HepG2 (cell line): ENCODE measurements at regions not wholly inside any gene's neighbourhood (a gene's known extent, or its start where the extent isn't known, plus 50 kb on each side); places are given as distances from the start of the nearest gene placed in this dataset.

Experiments
- ARNTL ChIP-seq: sonication (generic); formaldehyde crosslinking; IDR thresholded peaks from 2 replicates; pipeline ENCODE4 v1.4.0; 2020; ENCODE audit warnings: mild to moderate bottlenecking, missing genetic modification reagents
- ATAD3A ChIP-seq: sonication (generic); formaldehyde crosslinking; IDR thresholded peaks from 2 replicates; pipeline ENCODE4 v1.4.0; 2020; ENCODE audit warnings: missing genetic modification reagents
- CC2D1A ChIP-seq: sonication (generic); formaldehyde crosslinking; IDR thresholded peaks from 2 replicates; pipeline ENCODE4 v1.8.1; 2023; ENCODE audit warnings: mild to moderate bottlenecking, missing genetic modification reagents
- CREM ChIP-seq, 2 experiments: sonication (generic) in 1 of 2; formaldehyde crosslinking in 1 of 2; IDR thresholded peaks; 2 replicates each; pipeline versions ENCODE4 v1.4.0 to v1.6.1; 2016 to 2020; ENCODE audit warnings: antibody characterized with exemption in 1 of 2, mild to moderate bottlenecking in 1 of 2, missing genetic modification reagents in 1 of 2
- DDIT3 ChIP-seq: sonication (generic); formaldehyde crosslinking; IDR thresholded peaks from 2 replicates; pipeline ENCODE4 v1.4.0; 2020; ENCODE audit warnings: mild to moderate bottlenecking, missing genetic modification reagents
- ESRRA ChIP-seq: sonication (generic); formaldehyde crosslinking; IDR thresholded peaks from 2 replicates; pipeline ENCODE4 v1.5.1; 2020; ENCODE audit warnings: mild to moderate bottlenecking, low read depth, missing genetic modification reagents
- FOXO1 ChIP-seq: sonication (generic); formaldehyde crosslinking; IDR thresholded peaks from 2 replicates; pipeline ENCODE4 v1.4.0; 2020; ENCODE audit warnings: missing genetic modification reagents
- HES4 ChIP-seq: sonication (generic); formaldehyde crosslinking; IDR thresholded peaks from 2 replicates; pipeline ENCODE4 v1.9.0; 2021; ENCODE audit warnings: mild to moderate bottlenecking, missing genetic modification reagents, borderline replicate concordance
- HINFP ChIP-seq: sonication (generic); formaldehyde crosslinking; IDR thresholded peaks from 2 replicates; pipeline ENCODE4 v1.4.0; 2020; ENCODE audit warnings: low read depth, mild to moderate bottlenecking, missing genetic modification reagents
- JUN ChIP-seq: sonication (generic); formaldehyde crosslinking; IDR thresholded peaks from 2 replicates; pipeline ENCODE4 v1.4.0; 2020; ENCODE audit warnings: mild to moderate bottlenecking, missing genetic modification reagents
- JUNB ChIP-seq: sonication (generic); formaldehyde crosslinking; IDR thresholded peaks from 2 replicates; pipeline ENCODE4 v1.8.0; 2022; ENCODE audit warnings: missing genetic modification reagents, mild to moderate bottlenecking, borderline replicate concordance
- KLF15 ChIP-seq: sonication (generic); formaldehyde crosslinking; IDR thresholded peaks from 2 replicates; pipeline ENCODE4 v1.8.1; 2023; ENCODE audit warnings: borderline replicate concordance, mild to moderate bottlenecking, inconsistent platforms, missing genetic modification reagents, mixed read lengths
- MAZ ChIP-seq, 2 experiments: sonication (generic) in 1 of 2; formaldehyde crosslinking in 1 of 2; IDR thresholded peaks; 2 replicates each; pipeline versions ENCODE4 v1.5.0 to v1.6.1; 2012 to 2020; ENCODE audit warnings: low read depth in 2 of 2, mild to moderate bottlenecking in 2 of 2, borderline replicate concordance in 1 of 2, improper control_type of control experiment in 1 of 2, low read length in 1 of 2, missing genetic modification reagents in 1 of 2, moderate library complexity in 1 of 2
- POLR2AphosphoS5 ChIP-seq: IDR thresholded peaks from 2 replicates; pipeline ENCODE4 v1.6.1; 2012; ENCODE audit warnings: low read depth, low read length
- RAD21 ChIP-seq: fragments of 450-650 bp; formaldehyde crosslinking; IDR thresholded peaks from 2 replicates; pipeline ENCODE4 v1.5.0; 2020; ENCODE audit warnings: mild to moderate bottlenecking
- RFX1 ChIP-seq: fragments of 450-650 bp; IDR thresholded peaks from 2 replicates; pipeline ENCODE4 v1.6.1; 2017
- SNAI1 ChIP-seq: sonication (generic); formaldehyde crosslinking; IDR thresholded peaks from 2 replicates; pipeline ENCODE4 v1.5.0; 2020; ENCODE audit warnings: mild to moderate bottlenecking, missing genetic modification reagents, borderline replicate concordance
- ZMYM3 ChIP-seq: sonication (generic); formaldehyde crosslinking; IDR thresholded peaks from 2 replicates; pipeline ENCODE4 v1.5.1; 2020; ENCODE audit warnings: mild to moderate bottlenecking, missing genetic modification reagents
- ZNF232 ChIP-seq: sonication (generic); formaldehyde crosslinking; IDR thresholded peaks from 2 replicates; pipeline ENCODE4 v1.4.0; 2020; ENCODE audit warnings: missing genetic modification reagents, borderline replicate concordance
- ZNF501 ChIP-seq: sonication (generic); formaldehyde crosslinking; IDR thresholded peaks from 2 replicates; pipeline ENCODE4 v1.5.1; 2020; ENCODE audit warnings: mild to moderate bottlenecking, moderate library complexity, missing genetic modification reagents
- ZNF629 ChIP-seq: sonication (generic); formaldehyde crosslinking; conservative IDR thresholded peaks from 2 replicates; pipeline ENCODE4 v1.5.0; 2020; ENCODE audit warnings: missing genetic modification reagents
- TF ChIP-seq, protein P1 (sequence below): sonication (generic); formaldehyde crosslinking; IDR thresholded peaks from 2 replicates; pipeline ENCODE4 v1.4.0; 2020; ENCODE audit warnings: missing genetic modification reagents, borderline replicate concordance
- TF ChIP-seq, protein P2 (sequence below): sonication (generic); formaldehyde crosslinking; IDR thresholded peaks from 2 replicates; pipeline ENCODE4 v1.8.0; 2023; ENCODE audit warnings: mild to moderate bottlenecking, missing genetic modification reagents

DNA sequence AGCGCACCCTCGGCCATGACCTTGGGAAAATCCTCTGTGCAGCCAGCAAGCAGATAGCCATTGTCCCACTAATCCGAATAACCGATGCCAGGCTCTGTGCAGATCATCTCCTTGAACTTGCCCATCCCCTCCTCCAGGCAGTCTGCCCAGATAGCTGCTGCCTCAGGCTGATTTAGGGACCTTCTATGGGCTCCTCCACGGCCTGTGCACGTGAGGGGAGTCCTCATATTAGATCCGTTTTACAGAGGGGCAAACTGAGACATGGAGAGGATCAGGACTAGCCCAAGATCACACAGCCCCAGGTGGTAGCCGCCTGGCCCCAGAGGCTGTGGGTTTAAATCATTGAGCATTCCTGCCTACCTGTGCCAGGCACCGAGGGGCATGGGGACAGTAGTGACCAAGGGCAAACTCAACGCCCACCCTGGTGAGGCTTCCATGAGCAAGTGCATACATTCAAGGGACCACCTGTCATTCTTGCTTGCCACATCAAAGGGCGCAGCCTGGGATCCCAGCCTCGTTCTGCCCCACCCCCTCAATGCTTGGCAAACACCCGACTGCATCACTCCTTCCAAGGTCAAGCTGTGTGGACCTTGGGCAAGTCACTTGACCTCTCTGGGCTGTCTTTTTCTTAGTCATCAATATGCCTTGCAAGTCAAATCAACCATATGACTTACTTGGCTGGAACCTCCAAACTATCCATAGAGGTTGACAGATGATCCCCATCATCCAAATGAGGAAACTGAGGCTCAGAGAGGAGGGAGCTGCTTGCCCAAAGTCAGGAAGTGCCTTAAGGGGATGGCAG is 131.6 kb downstream of the MN1 start (continued):
- TF ChIP-seq JUNB (CRISPR knock-in tag) (no peak), ARNTL (CRISPR knock-in tag) (no peak; the same call in 1 of the 2 replicates), CC2D1A (CRISPR knock-in tag) (no peak), POLR2AphosphoS5 (no peak), ZNF501 (CRISPR knock-in tag) (no peak), MAZ (IDR thresholded peaks at IDR 0.05; ENCODE audit: borderline replicate concordance, low read depth, low read length) (peak; percentile 51; the same call in 1 of the 2 replicates), MAZ (CRISPR knock-in tag; IDR thresholded peaks at IDR 0.05; ENCODE audit: low read depth) (no peak), FOXO1 (CRISPR knock-in tag) (no peak), SNAI1 (CRISPR knock-in tag) (no peak), HES4 (no peak), KLF15 (CRISPR knock-in tag) (no peak), ZNF232 (no peak), CREM (IDR thresholded peaks at IDR 0.05) (peak; percentile 43; the same call in 1 of the 2 replicates), CREM (CRISPR knock-in tag; IDR thresholded peaks at IDR 0.05) (no peak), JUN (CRISPR knock-in tag) (no peak), ZMYM3 (CRISPR knock-in tag) (peak; percentile 95), ESRRA (CRISPR knock-in tag) (no peak), RAD21 (CRISPR knock-in tag) (no peak), HINFP (CRISPR knock-in tag) (0 out of 2 replicates have a peak, but pooled peaks have one; percentile 15), ZNF629 (CRISPR knock-in tag) (peak; percentile 97), RFX1 (no peak), DDIT3 (CRISPR knock-in tag) (no peak), ATAD3A (CRISPR knock-in tag) (no peak)
- TF ChIP-seq, protein P1, sequence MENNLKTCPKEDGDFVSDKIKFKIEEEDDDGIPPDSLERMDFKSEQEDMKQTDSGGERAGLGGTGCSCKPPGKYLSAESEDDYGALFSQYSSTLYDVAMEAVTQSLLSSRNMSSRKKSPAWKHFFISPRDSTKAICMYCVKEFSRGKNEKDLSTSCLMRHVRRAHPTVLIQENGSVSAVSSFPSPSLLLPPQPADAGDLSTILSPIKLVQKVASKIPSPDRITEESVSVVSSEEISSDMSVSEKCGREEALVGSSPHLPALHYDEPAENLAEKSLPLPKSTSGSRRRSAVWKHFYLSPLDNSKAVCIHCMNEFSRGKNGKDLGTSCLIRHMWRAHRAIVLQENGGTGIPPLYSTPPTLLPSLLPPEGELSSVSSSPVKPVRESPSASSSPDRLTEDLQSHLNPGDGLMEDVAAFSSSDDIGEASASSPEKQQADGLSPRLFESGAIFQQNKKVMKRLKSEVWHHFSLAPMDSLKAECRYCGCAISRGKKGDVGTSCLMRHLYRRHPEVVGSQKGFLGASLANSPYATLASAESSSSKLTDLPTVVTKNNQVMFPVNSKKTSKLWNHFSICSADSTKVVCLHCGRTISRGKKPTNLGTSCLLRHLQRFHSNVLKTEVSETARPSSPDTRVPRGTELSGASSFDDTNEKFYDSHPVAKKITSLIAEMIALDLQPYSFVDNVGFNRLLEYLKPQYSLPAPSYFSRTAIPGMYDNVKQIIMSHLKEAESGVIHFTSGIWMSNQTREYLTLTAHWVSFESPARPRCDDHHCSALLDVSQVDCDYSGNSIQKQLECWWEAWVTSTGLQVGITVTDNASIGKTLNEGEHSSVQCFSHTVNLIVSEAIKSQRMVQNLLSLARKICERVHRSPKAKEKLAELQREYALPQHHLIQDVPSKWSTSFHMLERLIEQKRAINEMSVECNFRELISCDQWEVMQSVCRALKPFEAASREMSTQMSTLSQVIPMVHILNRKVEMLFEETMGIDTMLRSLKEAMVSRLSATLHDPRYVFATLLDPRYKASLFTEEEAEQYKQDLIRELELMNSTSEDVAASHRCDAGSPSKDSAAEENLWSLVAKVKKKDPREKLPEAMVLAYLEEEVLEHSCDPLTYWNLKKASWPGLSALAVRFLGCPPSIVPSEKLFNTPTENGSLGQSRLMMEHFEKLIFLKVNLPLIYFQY (CRISPR knock-in tag) = no peak; the same call in 1 of the 2 replicates
- TF ChIP-seq, protein P2, sequence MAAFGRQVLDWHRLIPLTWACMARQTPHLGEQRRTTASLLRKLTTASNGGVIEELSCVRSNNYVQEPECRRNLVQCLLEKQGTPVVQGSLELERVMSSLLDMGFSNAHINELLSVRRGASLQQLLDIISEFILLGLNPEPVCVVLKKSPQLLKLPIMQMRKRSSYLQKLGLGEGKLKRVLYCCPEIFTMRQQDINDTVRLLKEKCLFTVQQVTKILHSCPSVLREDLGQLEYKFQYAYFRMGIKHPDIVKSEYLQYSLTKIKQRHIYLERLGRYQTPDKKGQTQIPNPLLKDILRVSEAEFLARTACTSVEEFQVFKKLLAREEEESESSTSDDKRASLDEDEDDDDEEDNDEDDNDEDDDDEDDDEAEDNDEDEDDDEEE (CRISPR knock-in tag) = no peak
